Cardiac fibroblast (primary cell): ENCODE measurements at regions not wholly inside any gene's neighbourhood (a gene's known extent, or its start where the extent isn't known, plus 50 kb on each side); places are given as distances from the start of the nearest gene placed in this dataset.

ENCODE experiments used
- DNase-seq, 2 donors: peaks; one replicate each; pipeline versions ENCODE4 v3.0.0 to v3.0.0-alpha.2; 2010; ENCODE audit warnings: low read depth in 2 of 2
- H3K4me3 ChIP-seq, 2 donors: replicated peaks in 1 of 2; 1 replicate in 1 of 2; 2 replicates in 1 of 2; pipeline ENCODE4 v1.5.1; 2011; ENCODE audit warnings: low read depth in 2 of 2, low read length in 2 of 2, mild to moderate bottlenecking in 2 of 2, moderate library complexity in 1 of 2
- TF ChIP-seq, protein P1 (sequence below): IDR thresholded peaks from one replicate; pipeline ENCODE4 v1.5.1; 2011; ENCODE audit warnings: low read depth, mild to moderate bottlenecking, low read length, inconsistent platforms

DNA sequence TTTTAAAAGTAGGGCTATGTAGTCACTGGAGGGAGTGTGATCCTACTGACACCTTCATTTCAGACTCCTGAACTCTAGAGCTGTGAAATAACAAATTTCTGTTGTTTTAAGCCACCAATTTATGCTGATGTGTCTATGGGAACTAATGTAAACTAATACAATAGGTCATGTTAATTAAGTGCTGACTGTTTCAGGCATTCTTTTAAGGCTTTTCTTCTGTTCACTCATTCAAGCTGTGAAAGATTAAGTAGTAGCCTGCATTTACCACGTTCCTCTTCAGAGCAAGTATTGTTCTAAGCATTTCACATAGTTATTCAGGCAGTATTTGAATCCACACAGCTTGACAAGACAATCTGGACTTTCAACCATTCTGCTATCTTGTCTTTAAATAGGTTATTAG is 1135.0 kb downstream of the SLITRK1 start:
- DNase-seq: no peak
- no peak overlapping the region for H3K4me3 ChIP-seq
- TF ChIP-seq, protein P1, sequence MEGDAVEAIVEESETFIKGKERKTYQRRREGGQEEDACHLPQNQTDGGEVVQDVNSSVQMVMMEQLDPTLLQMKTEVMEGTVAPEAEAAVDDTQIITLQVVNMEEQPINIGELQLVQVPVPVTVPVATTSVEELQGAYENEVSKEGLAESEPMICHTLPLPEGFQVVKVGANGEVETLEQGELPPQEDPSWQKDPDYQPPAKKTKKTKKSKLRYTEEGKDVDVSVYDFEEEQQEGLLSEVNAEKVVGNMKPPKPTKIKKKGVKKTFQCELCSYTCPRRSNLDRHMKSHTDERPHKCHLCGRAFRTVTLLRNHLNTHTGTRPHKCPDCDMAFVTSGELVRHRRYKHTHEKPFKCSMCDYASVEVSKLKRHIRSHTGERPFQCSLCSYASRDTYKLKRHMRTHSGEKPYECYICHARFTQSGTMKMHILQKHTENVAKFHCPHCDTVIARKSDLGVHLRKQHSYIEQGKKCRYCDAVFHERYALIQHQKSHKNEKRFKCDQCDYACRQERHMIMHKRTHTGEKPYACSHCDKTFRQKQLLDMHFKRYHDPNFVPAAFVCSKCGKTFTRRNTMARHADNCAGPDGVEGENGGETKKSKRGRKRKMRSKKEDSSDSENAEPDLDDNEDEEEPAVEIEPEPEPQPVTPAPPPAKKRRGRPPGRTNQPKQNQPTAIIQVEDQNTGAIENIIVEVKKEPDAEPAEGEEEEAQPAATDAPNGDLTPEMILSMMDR: no peak

- TF ChIP-seq, protein P1: no peak
- no peak for DNase-seq
- no peak overlapping the region for H3K4me3 ChIP-seq
Measured at GRCh38 chr13:82740442-82740841, 1141.8 kb downstream of the SLITRK1 start.

DNA sequence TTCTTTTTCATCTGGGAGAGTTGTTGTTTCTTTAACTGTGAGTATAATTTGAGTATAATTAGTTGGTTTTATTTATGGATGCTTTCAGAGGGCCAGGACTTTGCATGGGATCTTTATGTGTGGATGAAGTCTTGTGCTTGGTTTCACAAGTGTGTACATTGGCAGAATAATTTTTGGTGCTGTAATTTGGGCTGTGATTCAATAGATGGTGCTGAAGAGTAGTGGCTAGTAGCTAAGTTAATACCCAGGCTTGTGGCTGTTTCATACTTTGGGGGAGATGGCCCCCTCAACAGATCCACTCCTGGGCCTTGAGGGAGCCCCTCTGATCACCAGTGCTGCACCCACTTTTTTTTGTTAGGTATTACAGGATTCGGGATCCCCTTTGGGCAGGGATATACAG is 1142.4 kb downstream of the SLITRK1 start:
- no peak overlapping the region for H3K4me3 ChIP-seq
- DNase-seq: peak in 1 of 2 donors; percentile 24
- TF ChIP-seq, protein P1: no peak

DNA sequence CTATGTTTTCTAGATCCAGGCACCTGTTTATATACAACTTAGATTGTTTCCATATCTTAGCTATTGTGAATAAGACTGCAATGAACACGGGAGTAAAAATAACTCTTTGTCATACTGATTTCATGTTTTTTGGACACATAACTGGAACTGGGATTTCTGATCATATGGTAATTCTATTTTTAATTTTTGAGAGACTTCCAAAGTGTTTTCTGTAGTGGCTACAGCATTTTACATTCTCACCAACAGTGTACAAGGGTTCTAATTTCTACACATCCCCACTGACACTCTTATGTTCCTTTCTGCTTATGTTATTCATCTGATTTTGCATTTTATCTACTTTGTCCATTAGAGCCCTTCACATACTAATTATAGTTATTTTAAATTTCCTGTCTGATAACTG is 1152.9 kb downstream of the SLITRK1 start:
- no peak overlapping the region for H3K4me3 ChIP-seq
- no peak for DNase-seq
- TF ChIP-seq, protein P1: no peak

GRCh38 chr13:82720986-82721385 is 1161.3 kb downstream of the SLITRK1 start:
- no peak overlapping the region for H3K4me3 ChIP-seq
- no peak for DNase-seq
- TF ChIP-seq, protein P1: no peak

GRCh38 chr13:82719987-82720386 is 1162.3 kb downstream of the SLITRK1 start:
- TF ChIP-seq, protein P1: no peak
- H3K4me3 ChIP-seq: no peak overlapping the region
- DNase-seq: no peak

DNA sequence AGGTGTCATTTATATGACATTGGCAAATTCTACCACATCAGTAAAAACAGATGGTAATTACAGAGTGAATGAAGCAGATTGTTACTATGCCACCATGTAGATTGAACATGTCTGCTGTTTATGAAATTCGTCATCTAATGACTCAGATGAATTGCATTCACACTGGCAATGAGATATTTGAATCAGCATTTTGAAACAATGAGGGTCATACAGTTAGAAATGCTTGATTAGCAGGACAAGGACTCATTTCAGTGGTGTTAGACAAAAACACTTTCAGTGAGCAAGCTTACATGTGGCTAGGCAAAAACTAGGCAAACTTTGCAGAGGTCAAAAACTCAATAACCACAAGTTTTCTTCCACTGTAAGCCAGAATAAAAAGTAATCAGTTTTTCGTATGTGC is 1165.0 kb downstream of the SLITRK1 start:
- DNase-seq: peak; percentile 50 to 67
- H3K4me3 ChIP-seq: no peak overlapping the region
- TF ChIP-seq, protein P1: no peak
